Epithelial cell of proximal tubule (primary cell): ENCODE measurements at regions not wholly inside any gene's neighbourhood (a gene's known extent, or its start where the extent isn't known, plus 50 kb on each side); places are given as distances from the start of the nearest gene placed in this dataset.

Source experiments
- DNase-seq: peaks from one replicate; pipeline ENCODE4 v3.0.0-alpha.2; 2011; ENCODE audit warnings: low read depth
- H3K4me3 ChIP-seq: 2 replicates; pipeline ENCODE4 v1.5.1; 2011; ENCODE audit warnings: low read depth, mild to moderate bottlenecking, low read length
- TF ChIP-seq, protein P1 (sequence below): conservative IDR thresholded peaks from 2 replicates; pipeline ENCODE4 v1.5.1; 2012; ENCODE audit warnings: low read depth, mild to moderate bottlenecking, low read length

DNA sequence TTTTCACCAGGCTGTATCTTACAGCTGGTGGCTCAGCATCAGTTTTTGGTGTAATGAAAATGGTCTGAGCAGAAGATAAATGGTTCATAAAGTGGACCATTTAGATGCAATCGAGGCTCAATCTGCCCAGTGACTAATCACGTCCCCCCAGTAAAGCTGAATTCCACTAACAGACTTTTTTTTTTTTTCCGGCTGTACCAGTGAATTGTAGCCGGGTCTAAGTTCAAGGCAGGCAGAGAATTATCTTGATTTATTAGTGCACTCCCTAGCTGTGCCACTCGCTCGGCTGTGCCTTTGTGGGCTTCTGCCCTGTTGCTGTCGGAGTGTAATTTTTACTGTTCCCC, 215.1 kb upstream of the POU3F3 start:
- DNase-seq: no peak
- no peak overlapping the region for H3K4me3 ChIP-seq
- TF ChIP-seq, protein P1, sequence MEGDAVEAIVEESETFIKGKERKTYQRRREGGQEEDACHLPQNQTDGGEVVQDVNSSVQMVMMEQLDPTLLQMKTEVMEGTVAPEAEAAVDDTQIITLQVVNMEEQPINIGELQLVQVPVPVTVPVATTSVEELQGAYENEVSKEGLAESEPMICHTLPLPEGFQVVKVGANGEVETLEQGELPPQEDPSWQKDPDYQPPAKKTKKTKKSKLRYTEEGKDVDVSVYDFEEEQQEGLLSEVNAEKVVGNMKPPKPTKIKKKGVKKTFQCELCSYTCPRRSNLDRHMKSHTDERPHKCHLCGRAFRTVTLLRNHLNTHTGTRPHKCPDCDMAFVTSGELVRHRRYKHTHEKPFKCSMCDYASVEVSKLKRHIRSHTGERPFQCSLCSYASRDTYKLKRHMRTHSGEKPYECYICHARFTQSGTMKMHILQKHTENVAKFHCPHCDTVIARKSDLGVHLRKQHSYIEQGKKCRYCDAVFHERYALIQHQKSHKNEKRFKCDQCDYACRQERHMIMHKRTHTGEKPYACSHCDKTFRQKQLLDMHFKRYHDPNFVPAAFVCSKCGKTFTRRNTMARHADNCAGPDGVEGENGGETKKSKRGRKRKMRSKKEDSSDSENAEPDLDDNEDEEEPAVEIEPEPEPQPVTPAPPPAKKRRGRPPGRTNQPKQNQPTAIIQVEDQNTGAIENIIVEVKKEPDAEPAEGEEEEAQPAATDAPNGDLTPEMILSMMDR: no peak

DNA sequence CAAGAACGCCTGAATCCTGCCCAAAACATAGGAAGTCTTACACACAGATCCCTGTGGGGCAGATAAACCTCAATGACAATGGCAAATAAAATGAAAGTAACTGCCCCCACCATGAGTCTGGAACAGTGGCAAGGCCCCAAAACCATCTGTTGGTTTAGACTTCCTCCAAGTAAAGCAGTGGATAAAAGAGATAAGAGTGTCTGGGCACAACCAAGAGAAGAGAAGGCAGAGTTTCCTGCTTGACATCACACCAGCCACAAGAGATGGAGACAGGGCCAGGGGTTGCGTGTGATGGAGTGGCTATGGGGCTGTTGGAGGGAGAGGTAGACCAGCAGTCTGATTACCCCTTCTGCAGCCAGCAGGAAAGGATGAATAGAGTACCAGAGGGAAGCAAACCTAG, 212.1 kb upstream of the POU3F3 start:
- H3K4me3 ChIP-seq: no peak overlapping the region
- no peak for DNase-seq
- TF ChIP-seq, protein P1: no peak

DNA sequence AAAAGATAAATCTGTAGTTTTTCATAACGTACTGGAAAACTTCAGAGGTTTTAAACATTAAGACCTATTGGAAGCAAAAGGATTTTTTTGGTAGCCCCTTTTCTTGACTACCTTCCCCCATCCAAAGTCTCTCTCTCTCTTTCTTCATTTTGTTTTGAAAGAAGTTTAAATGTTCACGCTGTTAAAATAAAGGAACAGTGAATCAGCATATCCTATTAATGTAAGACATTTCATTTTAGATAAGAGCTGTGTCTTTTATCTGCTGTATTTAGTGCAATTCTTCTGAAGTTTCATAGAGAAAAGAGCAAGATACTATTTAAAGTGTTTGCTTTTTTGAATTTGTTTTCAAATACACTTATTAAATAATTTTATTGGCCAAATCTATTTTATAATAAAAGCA, 205.5 kb upstream of the POU3F3 start:
- H3K4me3 ChIP-seq: no peak overlapping the region
- DNase-seq: no peak
- TF ChIP-seq, protein P1: no peak

DNA sequence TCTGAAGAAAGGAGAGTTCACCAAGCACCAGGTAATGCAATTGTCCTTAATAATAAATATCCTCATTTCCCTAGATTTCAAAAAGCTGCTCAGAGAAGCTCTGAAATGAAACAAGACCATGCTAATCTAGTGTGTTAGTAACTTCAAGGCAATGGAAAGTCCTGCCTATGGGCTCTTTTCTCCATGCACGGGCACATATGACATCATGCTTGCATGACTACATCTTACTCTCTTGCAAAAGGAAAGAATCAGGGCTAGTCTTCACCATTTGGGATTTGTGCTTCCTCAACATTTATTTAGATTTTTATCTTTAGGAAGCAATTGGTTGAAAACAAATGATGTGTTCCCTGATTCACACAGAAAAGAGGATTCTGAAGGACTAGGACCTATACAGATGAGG, 204.0 kb upstream of the POU3F3 start:
- DNase-seq: no peak
- TF ChIP-seq, protein P1: no peak
- H3K4me3 ChIP-seq: no peak overlapping the region

DNA sequence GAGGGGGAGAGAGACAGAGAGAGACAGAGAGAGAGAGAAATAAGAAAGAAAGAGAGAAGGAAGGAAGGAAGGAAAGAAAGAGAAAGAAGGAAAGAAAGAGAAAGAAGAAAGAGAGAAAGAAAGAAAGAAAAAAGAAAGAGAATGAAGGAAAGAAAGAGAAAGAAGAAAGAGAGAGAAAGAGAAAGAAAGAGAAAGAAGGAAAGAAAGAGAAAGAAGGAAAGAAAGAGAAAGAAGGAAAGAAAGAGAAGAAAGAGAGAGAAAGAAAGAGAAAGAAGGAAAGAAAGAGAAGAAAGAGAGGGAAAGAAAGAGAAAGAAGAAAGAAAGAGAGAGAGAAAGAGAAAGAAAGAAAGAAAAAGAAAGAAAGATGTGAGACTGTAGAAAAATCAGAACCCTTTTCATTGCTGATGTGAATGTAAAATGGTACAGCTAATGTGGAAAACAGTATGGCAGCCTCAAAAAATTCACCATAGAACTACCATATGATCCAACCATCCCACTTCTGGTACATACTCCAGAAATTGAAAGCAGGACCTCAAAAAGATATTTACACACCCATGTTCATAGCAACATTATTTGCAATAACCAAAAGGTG, 203.4 kb upstream of the POU3F3 start:
- DNase-seq: no peak
- no peak overlapping the region for H3K4me3 ChIP-seq
- TF ChIP-seq, protein P1: no peak

DNA sequence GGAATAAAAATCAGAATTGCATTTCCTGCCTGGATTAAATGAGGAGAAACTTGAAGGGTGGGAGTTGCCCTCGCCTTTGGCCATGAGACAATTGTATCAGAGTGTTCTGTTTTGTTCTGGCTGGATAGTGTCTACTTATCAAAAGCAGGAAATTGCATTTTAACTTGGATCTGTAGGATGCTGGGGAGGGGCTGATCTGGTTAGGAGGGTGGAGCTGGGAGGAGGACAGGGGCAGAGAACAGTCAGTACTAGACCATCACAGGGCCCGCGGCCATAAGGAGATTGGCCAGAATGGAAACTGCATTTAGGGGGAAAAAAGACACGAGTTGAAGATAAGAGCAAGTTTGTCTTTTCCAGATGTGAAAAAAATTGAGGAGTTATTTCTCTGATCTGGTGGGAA, 199.1 kb upstream of the POU3F3 start:
- DNase-seq: no peak
- H3K4me3 ChIP-seq: no peak overlapping the region
- TF ChIP-seq, protein P1: no peak

DNA sequence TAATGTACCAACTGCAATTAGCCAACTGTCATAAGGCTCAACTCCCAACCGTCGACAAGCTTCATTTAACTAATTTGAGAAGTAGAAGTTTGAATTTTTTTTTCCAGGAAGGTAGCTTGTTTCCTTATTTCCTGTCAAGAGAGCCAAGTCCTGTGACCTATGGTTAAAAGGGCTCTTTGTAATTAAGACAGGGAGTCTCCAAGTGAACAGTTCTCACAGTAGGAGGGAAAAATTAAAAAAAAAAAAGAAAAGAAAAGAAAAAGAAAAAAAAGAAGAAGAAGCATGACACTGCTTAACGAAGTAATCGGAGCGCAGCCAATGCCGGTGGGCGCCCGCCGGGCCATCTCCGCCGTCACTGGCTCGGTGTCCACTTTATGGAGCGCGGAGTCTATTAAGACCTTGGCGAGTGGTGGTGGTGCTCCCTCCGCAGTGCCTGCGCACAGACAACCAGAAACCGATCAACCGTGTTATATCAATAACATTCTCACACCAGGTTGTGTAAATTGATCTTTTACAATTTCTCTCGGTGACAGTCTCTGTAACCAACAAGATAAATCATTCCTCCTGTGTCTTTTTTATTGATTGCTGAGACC, 197.2 kb upstream of the POU3F3 start:
- no peak for DNase-seq
- TF ChIP-seq, protein P1: no peak
- H3K4me3 ChIP-seq: peak overlapping the region; percentile 9
